WTC11 (cell line): ENCODE measurements at regions not wholly inside any gene's neighbourhood (a gene's known extent, or its start where the extent isn't known, plus 50 kb on each side); places are given as distances from the start of the nearest gene placed in this dataset.

Source experiments
- ATAC-seq: fragments of 200-7000 bp; cut with Tn5 transposase; 2 replicates; pipeline ENCODE4 v1.10.0; 2021; ENCODE audit warnings: mild to moderate bottlenecking, moderate library complexity
- CTCF ChIA-PET: fragments of 300-600 bp; sonication (Branson Sonifier 250); formaldehyde crosslinking; loops from one replicate; lab custom pipeline; 2021; ENCODE audit warnings: antibody characterized with exemption; lab: Charles Lee
- POLR2A ChIA-PET: fragments of 350-600 bp; sonication (Branson Sonifier 250); formaldehyde crosslinking; loops from one replicate; lab custom pipeline; 2021; ENCODE audit warnings: antibody characterized with exemption; lab: Charles Lee
- DNase-seq: peaks from one replicate; pipeline ENCODE4 v3.0.0; 2021; ENCODE audit warnings: low spot score
- H3K27ac Mint-ChIP-seq: 2 replicates; pipeline ENCODE4 v1.8.0; 2021; ENCODE audit warnings: mixed read lengths
- H3K27me3 Mint-ChIP-seq: 2 replicates; pipeline ENCODE4 v1.8.0; 2021; ENCODE audit warnings: low read depth, mild to moderate bottlenecking, moderate library complexity, mixed read lengths
- H3K36me3 Mint-ChIP-seq: 2 replicates; pipeline ENCODE4 v1.8.0; 2021; ENCODE audit warnings: mixed read lengths
- H3K4me1 Mint-ChIP-seq: 2 replicates; pipeline ENCODE4 v1.8.0; 2022; ENCODE audit warnings: mixed read lengths
- H3K4me3 Mint-ChIP-seq: 2 replicates; pipeline ENCODE4 v1.8.0; 2021; ENCODE audit warnings: mild to moderate bottlenecking, moderate library complexity, mixed read lengths
- H3K9me3 Mint-ChIP-seq: 2 replicates; pipeline ENCODE4 v1.8.0; 2021; ENCODE audit warnings: mixed read lengths
- AFF4 ChIP-seq: sonication (generic); formaldehyde crosslinking; IDR thresholded peaks from 2 replicates; pipeline ENCODE4 v1.8.1; 2023; ENCODE audit warnings: mild to moderate bottlenecking, missing genetic modification reagents, borderline replicate concordance
- E2F5 ChIP-seq: sonication (generic); formaldehyde crosslinking; IDR thresholded peaks from 2 replicates; pipeline ENCODE4 v1.8.1; 2022; ENCODE audit warnings: mild to moderate bottlenecking, moderate library complexity, missing genetic modification reagents
- ETV6 ChIP-seq: sonication (generic); formaldehyde crosslinking; IDR thresholded peaks from 2 replicates; pipeline ENCODE4 v1.8.1; 2022; ENCODE audit warnings: mild to moderate bottlenecking, missing genetic modification reagents
- IRF1 ChIP-seq: sonication (generic); formaldehyde crosslinking; IDR thresholded peaks from 2 replicates; pipeline ENCODE4 v1.8.0; 2023; ENCODE audit warnings: missing genetic modification reagents
- JAZF1 ChIP-seq: fragments of 250-450 bp; sonication (Bioruptor Pico); IDR thresholded peaks from 2 replicates; pipeline ENCODE4 v1.9.0; 2021; ENCODE audit warnings: moderate library complexity, mild to moderate bottlenecking, inconsistent platforms
- JUN ChIP-seq: sonication (generic); formaldehyde crosslinking; IDR thresholded peaks from 2 replicates; pipeline ENCODE4 v1.8.0; 2023; ENCODE audit warnings: mild to moderate bottlenecking, missing genetic modification reagents
- MLX ChIP-seq: sonication (generic); formaldehyde crosslinking; IDR thresholded peaks from 2 replicates; pipeline ENCODE4 v1.8.1; 2023; ENCODE audit warnings: mild to moderate bottlenecking, missing genetic modification reagents, moderate library complexity
- NR2C2 ChIP-seq: sonication (generic); formaldehyde crosslinking; IDR thresholded peaks from 2 replicates; pipeline ENCODE4 v1.8.0; 2022; ENCODE audit warnings: mild to moderate bottlenecking, missing genetic modification reagents
- OVOL2 ChIP-seq: fragments of 250-450 bp; sonication (Bioruptor Pico); IDR thresholded peaks from 2 replicates; pipeline ENCODE4 v1.9.0; 2021; ENCODE audit warnings: mild to moderate bottlenecking, borderline replicate concordance
- PRDM15 ChIP-seq: sonication (generic); formaldehyde crosslinking; IDR thresholded peaks from 2 replicates; pipeline ENCODE4 v1.8.0; 2022; ENCODE audit warnings: missing genetic modification reagents
- PREB ChIP-seq: sonication (generic); formaldehyde crosslinking; IDR thresholded peaks from 2 replicates; pipeline ENCODE4 v1.8.1; 2022; ENCODE audit warnings: mild to moderate bottlenecking, missing genetic modification reagents, moderate library complexity, borderline replicate concordance
- TCF7 ChIP-seq: sonication (generic); formaldehyde crosslinking; IDR thresholded peaks from 2 replicates; pipeline ENCODE4 v1.8.0; 2022; ENCODE audit warnings: mild to moderate bottlenecking, low read depth, missing genetic modification reagents, moderate library complexity
- ZBTB21 ChIP-seq: sonication (generic); formaldehyde crosslinking; IDR thresholded peaks from 2 replicates; pipeline ENCODE4 v1.8.1; 2023; ENCODE audit warnings: mild to moderate bottlenecking, missing genetic modification reagents, borderline replicate concordance
- ZNF232 ChIP-seq: sonication (generic); formaldehyde crosslinking; IDR thresholded peaks from 2 replicates; pipeline ENCODE4 v1.8.0; 2022; ENCODE audit warnings: mild to moderate bottlenecking, missing genetic modification reagents
- ZNF416 ChIP-seq: fragments of 250-450 bp; sonication (Bioruptor Pico); IDR thresholded peaks from 2 replicates; pipeline ENCODE4 v1.9.0; 2021; ENCODE audit warnings: mild to moderate bottlenecking, inconsistent platforms

GRCh38 chr10:93166134-93166533, 92.4 kb downstream of the CYP26A1 start:
- ATAC-seq (peak; percentile 63), DNase-seq (no peak)
- Mint-ChIP-seq H3K36me3 (peaks cover 22% of the 10 kb centered on the region), H3K27me3 (peaks cover 12% of the 10 kb centered on the region; the same call in 1 of the 2 replicates), H3K4me1 (peaks cover 12% of the 10 kb centered on the region), H3K9me3 (peaks cover 21% of the 10 kb centered on the region), H3K4me3 (no peak overlapping the region), H3K27ac (peak overlapping the region; percentile 37; the same call in 1 of the 2 replicates)
- CTCF ChIA-PET: interaction anchor here (1.3 to 1.9 kb wide), 2 partner anchors 50 to 55 kb away, joined by 3 to 7 read pairs; no protein-coding TSS in a partner anchor
- TF ChIP-seq IRF1: no peak
- TF ChIP-seq TCF7: no peak
- TF ChIP-seq JAZF1 (CRISPR knock-in tag): no peak
- TF ChIP-seq ZNF232 (CRISPR knock-in tag): no peak
- TF ChIP-seq E2F5 (CRISPR knock-in tag): no peak
- TF ChIP-seq PRDM15 (CRISPR knock-in tag): no peak
- no peak for TF ChIP-seq OVOL2 (CRISPR knock-in tag)
- no peak for TF ChIP-seq MLX (CRISPR knock-in tag)
- TF ChIP-seq AFF4 (CRISPR knock-in tag): no peak
- TF ChIP-seq ETV6: no peak
- TF ChIP-seq ZNF416 (CRISPR knock-in tag): no peak
- no peak for TF ChIP-seq ZBTB21 (CRISPR knock-in tag)
- TF ChIP-seq PREB (CRISPR knock-in tag): no peak
- no peak for TF ChIP-seq NR2C2 (CRISPR knock-in tag)
- no peak for TF ChIP-seq JUN (CRISPR knock-in tag)
- POLR2A ChIA-PET: interaction anchor here (1.0 to 1.3 kb wide), 2 partner anchors 16 to 115 kb away, joined by 3 to 4 read pairs; no protein-coding TSS in a partner anchor
